Left ventricle myocardium inferior (tissue), 1 donor: ENCODE measurements at regions not wholly inside any gene's neighbourhood (a gene's known extent, or its start where the extent isn't known, plus 50 kb on each side); places are given as distances from the start of the nearest gene placed in this dataset.

Experiments used
- DNase-seq: peaks from one replicate; pipeline ENCODE4 v3.0.0-alpha.2; 2020
- H3K27ac ChIP-seq: fragments of 200-600 bp; replicated peaks from 2 replicates; pipeline ENCODE4 v1.8.0; 2021
- H3K27me3 ChIP-seq: fragments of 200-600 bp; 2 replicates; pipeline ENCODE4 v1.8.0; 2021; ENCODE audit warnings: low read depth
- H3K36me3 ChIP-seq: fragments of 200-600 bp; 2 replicates; pipeline ENCODE4 v1.8.0; 2021
- H3K4me1 ChIP-seq: fragments of 200-600 bp; 2 replicates; pipeline ENCODE4 v1.8.0; 2021
- H3K4me3 ChIP-seq: fragments of 200-600 bp; 2 replicates; pipeline ENCODE4 v1.8.0; 2021; ENCODE audit warnings: mild to moderate bottlenecking, moderate library complexity
- H3K9me3 ChIP-seq: fragments of 200-600 bp; replicated peaks from 2 replicates; pipeline ENCODE4 v1.8.0; 2021
- CTCF ChIP-seq: fragments of 200-600 bp; IDR thresholded peaks from 2 replicates; pipeline ENCODE4 v1.8.0; 2021; ENCODE audit warnings: antibody characterized with exemption, mild to moderate bottlenecking, borderline replicate concordance
- intact Hi-C: fragments of 100-400 bp; cut with micrococcal nuclease; formaldehyde crosslinking; loops from one replicate; pipeline ENCODE4 v1.11.0; 2022
- donor health status: DM: no; HTN: yes; CAD: no; lungs with severe emphysema.

- TF ChIP-seq CTCF: no peak
- H3K4me1 ChIP-seq: no peaks in the 10 kb centered on the region
- H3K4me3 ChIP-seq: no peak overlapping the region
- no peak overlapping the region for H3K27ac ChIP-seq
- no peak for DNase-seq
- H3K36me3 ChIP-seq: no peaks in the 10 kb centered on the region
- intact Hi-C loops: no loop called here
- H3K9me3 ChIP-seq: no peaks in the 10 kb centered on the region
- peaks cover 4% of the 10 kb centered on the region for H3K27me3 ChIP-seq
Measured at GRCh38 chr6:19377722-19378121, 459.4 kb upstream of the ID4 start.

GRCh38 chr6:19380293-19380692, 456.9 kb upstream of the ID4 start:
- no peak overlapping the region for H3K4me3 ChIP-seq
- DNase-seq: no peak
- TF ChIP-seq CTCF: no peak
- no peaks in the 10 kb centered on the region for H3K27me3 ChIP-seq
- no peaks in the 10 kb centered on the region for H3K4me1 ChIP-seq
- intact Hi-C loops: no loop called here
- H3K27ac ChIP-seq: no peak overlapping the region
- H3K9me3 ChIP-seq: peaks cover 11% of the 10 kb centered on the region
- H3K36me3 ChIP-seq: no peaks in the 10 kb centered on the region

- intact Hi-C loops: no loop called here
- Histone ChIP-seq H3K9me3 (peaks cover 11% of the 10 kb centered on the region), H3K4me1 (no peaks in the 10 kb centered on the region), H3K27me3 (no peaks in the 10 kb centered on the region), H3K27ac (no peak overlapping the region), H3K36me3 (no peaks in the 10 kb centered on the region), H3K4me3 (no peak overlapping the region)
- no peak for TF ChIP-seq CTCF
- DNase-seq: no peak
Measured at GRCh38 chr6:19382676-19383075, 454.5 kb upstream of the ID4 start.

GRCh38 chr6:19391926-19392325, 445.2 kb upstream of the ID4 start:
- Histone ChIP-seq H3K27ac (no peak overlapping the region), H3K27me3 (no peaks in the 10 kb centered on the region), H3K9me3 (peaks cover 11% of the 10 kb centered on the region), H3K4me3 (no peak overlapping the region), H3K36me3 (no peaks in the 10 kb centered on the region), H3K4me1 (no peaks in the 10 kb centered on the region)
- TF ChIP-seq CTCF: no peak
- no peak for DNase-seq
- intact Hi-C loops: no loop called here

GRCh38 chr6:19394051-19394450, 443.1 kb upstream of the ID4 start:
- Histone ChIP-seq H3K27ac (no peak overlapping the region), H3K9me3 (peaks cover 11% of the 10 kb centered on the region), H3K36me3 (no peaks in the 10 kb centered on the region), H3K4me3 (no peak overlapping the region), H3K27me3 (no peaks in the 10 kb centered on the region), H3K4me1 (no peaks in the 10 kb centered on the region)
- TF ChIP-seq CTCF: no peak
- intact Hi-C loops: no loop called here
- no peak for DNase-seq

- intact Hi-C loops: no loop called here
Measured at GRCh38 chr6:19394687-19395086, 442.5 kb upstream of the ID4 start.

More at GRCh38 chr6:19394687-19395086, 442.5 kb upstream of the ID4 start:
- no peak for DNase-seq
- Histone ChIP-seq H3K27ac (no peak overlapping the region), H3K9me3 (peaks cover 11% of the 10 kb centered on the region), H3K4me3 (no peak overlapping the region), H3K4me1 (no peaks in the 10 kb centered on the region), H3K36me3 (no peaks in the 10 kb centered on the region), H3K27me3 (no peaks in the 10 kb centered on the region)
- TF ChIP-seq CTCF: no peak
